MM.1S (cell line): ENCODE measurements at regions not wholly inside any gene's neighbourhood (a gene's known extent, or its start where the extent isn't known, plus 50 kb on each side); places are given as distances from the start of the nearest gene placed in this dataset.

Experiments used
- DNase-seq: peaks from one replicate; pipeline ENCODE4 v3.0.0-alpha.2; 2015
- H2AFZ ChIP-seq: fragments of 300-600 bp; sonication (generic); 2 replicates; pipeline ENCODE4 v1.6.0; 2016; ENCODE audit warnings: antibody characterized with exemption, low read length
- H3F3A ChIP-seq: fragments of 300-600 bp; sonication (generic); 2 replicates; pipeline ENCODE4 v1.6.1; 2016; ENCODE audit warnings: mild to moderate bottlenecking, antibody characterized with exemption, low read length, moderate library complexity, mixed read lengths; ENCODE audit not compliant: insufficient read depth
- H3K27ac ChIP-seq: fragments of 300-600 bp; sonication (generic); 2 replicates; pipeline ENCODE4 v1.5.1; 2016; ENCODE audit warnings: mild to moderate bottlenecking, low read length
- H3K27me3 ChIP-seq: fragments of 300-600 bp; sonication (generic); replicated peaks from 2 replicates; pipeline ENCODE4 v1.6.0; 2016; ENCODE audit warnings: low read length; ENCODE audit not compliant: insufficient read depth
- H3K36me3 ChIP-seq: fragments of 300-600 bp; sonication (generic); replicated peaks from 2 replicates; pipeline ENCODE4 v1.6.1; 2016; ENCODE audit warnings: mild to moderate bottlenecking, low read length, mixed read lengths; ENCODE audit not compliant: insufficient read depth
- H3K4me1 ChIP-seq: fragments of 300-600 bp; sonication (generic); 2 replicates; pipeline ENCODE4 v1.6.1; 2016; ENCODE audit warnings: low read length, mixed read lengths
- H3K4me2 ChIP-seq: fragments of 300-600 bp; sonication (generic); 2 replicates; pipeline ENCODE4 v1.6.0; 2016; ENCODE audit warnings: low read depth, low read length
- H3K4me3 ChIP-seq: fragments of 300-600 bp; sonication (generic); 2 replicates; pipeline ENCODE4 v1.5.1; 2016; ENCODE audit warnings: low read length, mixed read lengths
- H3K79me2 ChIP-seq: fragments of 300-600 bp; sonication (generic); 2 replicates; pipeline ENCODE4 v1.6.1; 2016; ENCODE audit warnings: mixed run types, low read length, mixed read lengths
- H3K9ac ChIP-seq: fragments of 300-600 bp; sonication (generic); 2 replicates; pipeline ENCODE4 v1.6.1; 2016; ENCODE audit warnings: low read length, mixed read lengths
- H3K9me2 ChIP-seq: fragments of 300-600 bp; sonication (generic); replicated peaks from 2 replicates; pipeline ENCODE4 v1.6.1; 2016; ENCODE audit warnings: mild to moderate bottlenecking, low read length, mixed read lengths; ENCODE audit not compliant: insufficient read depth
- H3K9me3 ChIP-seq: fragments of 300-600 bp; sonication (generic); replicated peaks from 2 replicates; pipeline ENCODE4 v1.6.1; 2016; ENCODE audit warnings: mild to moderate bottlenecking, low read length, mixed read lengths; ENCODE audit not compliant: insufficient read depth
- H4K20me1 ChIP-seq: fragments of 300-600 bp; sonication (generic); 2 replicates; pipeline ENCODE4 v1.6.1; 2016; ENCODE audit warnings: mild to moderate bottlenecking, low read length, moderate library complexity, mixed read lengths; ENCODE audit not compliant: insufficient read depth
- EZH2 ChIP-seq: fragments of 300-600 bp; sonication (generic); optimal IDR thresholded peaks from 2 replicates; pipeline ENCODE3; 2017; ENCODE audit warnings: low read depth, mild to moderate bottlenecking, antibody characterized with exemption, low read length, mixed read lengths
- EZH2phosphoT487 ChIP-seq: fragments of 300-600 bp; sonication (generic); IDR thresholded peaks from 2 replicates; pipeline ENCODE4 v1.6.1; 2018; ENCODE audit warnings: antibody characterized with exemption, low read length
- TF ChIP-seq, protein P1 (sequence below): fragments of 300-600 bp; sonication (generic); IDR thresholded peaks from 2 replicates; pipeline ENCODE4 v1.5.1; 2016; ENCODE audit warnings: antibody characterized with exemption, low read length, mixed read lengths

DNA sequence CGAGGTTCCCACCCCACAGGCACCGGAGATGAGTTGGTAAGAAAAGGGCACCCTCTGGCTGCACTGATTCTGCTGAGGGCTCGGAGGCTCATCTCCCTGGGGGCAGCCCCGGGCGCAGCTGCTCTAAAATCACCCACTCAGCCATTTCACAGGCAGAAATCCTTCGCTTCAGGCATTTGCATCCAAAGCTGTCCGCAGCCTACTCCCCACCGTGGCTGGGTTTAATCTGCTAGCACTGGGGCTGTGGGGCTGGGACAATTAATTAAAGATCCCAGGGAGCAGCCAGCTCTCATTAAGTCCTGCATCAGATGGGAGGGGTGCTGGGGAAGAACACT lies 104.3 kb upstream of the PRR20G start:
- DNase-seq: no peak
- Histone ChIP-seq H3K9ac (no peak overlapping the region), H3F3A (no peaks in the 10 kb centered on the region), H4K20me1 (no peaks in the 10 kb centered on the region), H3K27me3 (peaks cover 28% of the 10 kb centered on the region), H3K27ac (no peak overlapping the region), H2AFZ (no peak overlapping the region), H3K4me3 (no peak overlapping the region), H3K9me3 (no peaks in the 10 kb centered on the region), H3K79me2 (no peaks in the 10 kb centered on the region), H3K36me3 (no peaks in the 10 kb centered on the region), H3K4me2 (no peak overlapping the region), H3K4me1 (no peaks in the 10 kb centered on the region), H3K9me2 (no peaks in the 10 kb centered on the region)
- TF ChIP-seq EZH2phosphoT487 (no peak), EZH2 (no peak)
- TF ChIP-seq, protein P1, sequence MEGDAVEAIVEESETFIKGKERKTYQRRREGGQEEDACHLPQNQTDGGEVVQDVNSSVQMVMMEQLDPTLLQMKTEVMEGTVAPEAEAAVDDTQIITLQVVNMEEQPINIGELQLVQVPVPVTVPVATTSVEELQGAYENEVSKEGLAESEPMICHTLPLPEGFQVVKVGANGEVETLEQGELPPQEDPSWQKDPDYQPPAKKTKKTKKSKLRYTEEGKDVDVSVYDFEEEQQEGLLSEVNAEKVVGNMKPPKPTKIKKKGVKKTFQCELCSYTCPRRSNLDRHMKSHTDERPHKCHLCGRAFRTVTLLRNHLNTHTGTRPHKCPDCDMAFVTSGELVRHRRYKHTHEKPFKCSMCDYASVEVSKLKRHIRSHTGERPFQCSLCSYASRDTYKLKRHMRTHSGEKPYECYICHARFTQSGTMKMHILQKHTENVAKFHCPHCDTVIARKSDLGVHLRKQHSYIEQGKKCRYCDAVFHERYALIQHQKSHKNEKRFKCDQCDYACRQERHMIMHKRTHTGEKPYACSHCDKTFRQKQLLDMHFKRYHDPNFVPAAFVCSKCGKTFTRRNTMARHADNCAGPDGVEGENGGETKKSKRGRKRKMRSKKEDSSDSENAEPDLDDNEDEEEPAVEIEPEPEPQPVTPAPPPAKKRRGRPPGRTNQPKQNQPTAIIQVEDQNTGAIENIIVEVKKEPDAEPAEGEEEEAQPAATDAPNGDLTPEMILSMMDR: no peak

DNA sequence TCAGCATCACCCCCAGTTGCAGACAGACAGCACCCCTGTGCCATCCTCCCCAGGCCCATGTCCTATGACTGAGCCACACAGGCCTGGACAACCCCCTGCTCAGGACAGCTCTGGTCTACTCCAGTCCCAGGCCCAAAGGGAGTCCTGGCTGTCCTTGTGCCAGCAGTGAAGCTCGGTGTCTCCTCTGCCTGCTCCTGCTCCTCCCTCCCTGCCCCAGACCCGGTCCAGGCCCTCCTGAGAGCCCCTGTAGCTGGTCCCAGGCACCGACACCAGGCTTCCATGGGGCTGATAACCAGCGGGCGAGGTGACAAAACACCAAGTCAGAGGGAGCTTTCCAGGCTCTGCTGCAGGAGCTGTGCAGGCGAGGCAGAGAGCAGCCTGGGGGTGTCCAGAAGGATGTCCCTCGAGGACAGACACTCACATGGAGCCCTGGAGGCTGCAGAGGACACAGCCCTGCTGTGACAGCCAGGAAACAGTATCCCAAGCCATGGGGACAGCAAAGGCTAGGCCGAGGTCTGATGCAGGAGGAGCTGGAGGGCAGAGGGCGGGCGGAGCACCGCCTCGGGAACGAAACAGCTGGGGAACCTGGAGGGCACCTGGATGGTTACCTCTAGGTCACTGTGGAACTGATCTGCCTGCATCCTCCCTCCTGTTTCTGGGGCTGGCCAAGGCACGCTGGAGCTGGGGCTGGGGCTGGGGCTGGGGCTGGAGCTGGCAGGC lies 103.8 kb upstream of the PRR20G start:
- H3F3A ChIP-seq: no peaks in the 10 kb centered on the region
- H3K36me3 ChIP-seq: no peaks in the 10 kb centered on the region
- H3K79me2 ChIP-seq: no peaks in the 10 kb centered on the region
- no peaks in the 10 kb centered on the region for H3K4me1 ChIP-seq
- H3K9ac ChIP-seq: no peak overlapping the region
- H2AFZ ChIP-seq: no peak overlapping the region
- no peak overlapping the region for H3K4me3 ChIP-seq
- H3K27ac ChIP-seq: no peak overlapping the region
- H3K27me3 ChIP-seq: peaks cover 31% of the 10 kb centered on the region
- H4K20me1 ChIP-seq: no peaks in the 10 kb centered on the region
- TF ChIP-seq EZH2 (no peak), EZH2phosphoT487 (no peak)
- TF ChIP-seq, protein P1: no peak
- DNase-seq: no peak
- H3K4me2 ChIP-seq: no peak overlapping the region
- no peaks in the 10 kb centered on the region for H3K9me3 ChIP-seq
- H3K9me2 ChIP-seq: no peaks in the 10 kb centered on the region

GRCh38 chr3:127390365-127391025 lies 102.6 kb upstream of the PRR20G start:
- no peaks in the 10 kb centered on the region for H3K9me2 ChIP-seq
- H3K9ac ChIP-seq: no peak overlapping the region
- TF ChIP-seq EZH2: no peak
- no peak for TF ChIP-seq EZH2phosphoT487
- TF ChIP-seq, protein P1: no peak
- H3K79me2 ChIP-seq: no peaks in the 10 kb centered on the region
- no peaks in the 10 kb centered on the region for H3K9me3 ChIP-seq
- no peak overlapping the region for H2AFZ ChIP-seq
- no peaks in the 10 kb centered on the region for H4K20me1 ChIP-seq
- peaks cover 40% of the 10 kb centered on the region for H3K27me3 ChIP-seq
- no peaks in the 10 kb centered on the region for H3K36me3 ChIP-seq
- no peak overlapping the region for H3K27ac ChIP-seq
- no peak for DNase-seq
- no peak overlapping the region for H3K4me2 ChIP-seq
- H3F3A ChIP-seq: no peaks in the 10 kb centered on the region
- no peak overlapping the region for H3K4me3 ChIP-seq
- H3K4me1 ChIP-seq: no peaks in the 10 kb centered on the region
